ENCODE measurements at regions not wholly inside any gene's neighbourhood (a gene's known extent, or its start where the extent isn't known, plus 50 kb on each side); places are given as distances from the start of the nearest gene placed in this dataset.
"Not testable (repeated sequence)": the region's sequence is repeated elsewhere in the genome, so short reads cannot be mapped to it uniquely, and the experiment has no call there.

- peaks cover 10% of the 10 kb centered on the region for H3K27me3 Mint-ChIP-seq (ENCODE audit: low read depth)
- TF ChIP-seq, protein P1, sequence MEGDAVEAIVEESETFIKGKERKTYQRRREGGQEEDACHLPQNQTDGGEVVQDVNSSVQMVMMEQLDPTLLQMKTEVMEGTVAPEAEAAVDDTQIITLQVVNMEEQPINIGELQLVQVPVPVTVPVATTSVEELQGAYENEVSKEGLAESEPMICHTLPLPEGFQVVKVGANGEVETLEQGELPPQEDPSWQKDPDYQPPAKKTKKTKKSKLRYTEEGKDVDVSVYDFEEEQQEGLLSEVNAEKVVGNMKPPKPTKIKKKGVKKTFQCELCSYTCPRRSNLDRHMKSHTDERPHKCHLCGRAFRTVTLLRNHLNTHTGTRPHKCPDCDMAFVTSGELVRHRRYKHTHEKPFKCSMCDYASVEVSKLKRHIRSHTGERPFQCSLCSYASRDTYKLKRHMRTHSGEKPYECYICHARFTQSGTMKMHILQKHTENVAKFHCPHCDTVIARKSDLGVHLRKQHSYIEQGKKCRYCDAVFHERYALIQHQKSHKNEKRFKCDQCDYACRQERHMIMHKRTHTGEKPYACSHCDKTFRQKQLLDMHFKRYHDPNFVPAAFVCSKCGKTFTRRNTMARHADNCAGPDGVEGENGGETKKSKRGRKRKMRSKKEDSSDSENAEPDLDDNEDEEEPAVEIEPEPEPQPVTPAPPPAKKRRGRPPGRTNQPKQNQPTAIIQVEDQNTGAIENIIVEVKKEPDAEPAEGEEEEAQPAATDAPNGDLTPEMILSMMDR (IDR thresholded peaks at IDR 0.05): no peak
- H3K9me3 Mint-ChIP-seq (ENCODE audit: low read depth): no peaks in the 10 kb centered on the region
- peaks cover 6% of the 10 kb centered on the region for H3K4me1 Mint-ChIP-seq (ENCODE audit: low read depth)
- H3K36me3 Mint-ChIP-seq (ENCODE audit: low read depth): no peaks in the 10 kb centered on the region
- H3K27ac Mint-ChIP-seq (ENCODE audit: unreplicated experiment): no peak overlapping the region
- H3K4me3 Mint-ChIP-seq (ENCODE audit: unreplicated experiment): no peak overlapping the region
- DNase-seq (ENCODE audit: low spot score): no peak
Observed at GRCh38 chr13:22793598-22794134, 387.1 kb upstream of the SGCG start.

DNA sequence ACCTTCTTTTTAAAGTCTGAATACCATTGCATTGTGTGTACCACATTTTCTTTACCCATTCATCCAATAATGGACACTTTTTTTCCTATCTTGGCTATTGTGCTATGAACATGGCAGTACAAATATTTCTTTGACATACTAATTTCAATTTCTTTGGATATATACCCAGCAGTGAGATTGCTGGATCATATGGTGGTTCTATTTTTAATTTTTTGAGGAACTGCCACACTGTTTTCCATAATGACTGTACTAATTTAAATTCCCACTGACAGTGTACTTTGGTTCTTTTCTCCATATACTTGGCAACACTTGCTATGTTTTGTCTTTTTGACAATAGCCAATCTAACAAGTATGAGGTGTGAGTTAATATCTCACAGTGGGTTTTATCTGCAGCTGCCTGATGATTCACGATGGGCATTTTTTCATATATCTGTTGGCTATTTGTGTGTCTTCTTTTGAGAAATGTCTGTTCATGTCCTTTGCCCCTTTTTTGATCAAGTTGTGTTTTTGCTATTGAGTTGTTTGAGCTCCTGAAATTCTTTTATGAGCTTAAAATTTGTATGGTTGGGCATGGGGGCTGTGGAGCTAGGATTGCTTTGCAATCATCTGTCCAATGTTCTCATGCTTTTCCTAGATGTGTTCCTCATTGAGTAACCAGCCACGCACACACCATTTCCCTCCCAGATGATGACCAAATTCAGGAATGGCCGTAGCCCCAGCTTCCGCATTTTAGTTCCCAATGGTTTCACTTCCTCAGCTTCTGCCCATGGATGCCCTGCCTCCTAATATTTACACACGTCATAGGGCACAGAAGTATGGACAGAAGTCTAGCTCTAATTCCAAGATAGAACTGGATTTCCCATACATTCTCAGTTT lies 380.0 kb upstream of the SGCG start:
- Mint-ChIP-seq H3K4me1 (ENCODE audit: low read depth) (peaks cover 5% of the 10 kb centered on the region), H3K9me3 (ENCODE audit: low read depth) (no peaks in the 10 kb centered on the region), H3K27me3 (ENCODE audit: low read depth) (peaks cover 6% of the 10 kb centered on the region), H3K27ac (ENCODE audit: unreplicated experiment) (no peak overlapping the region), H3K36me3 (ENCODE audit: low read depth) (no peaks in the 10 kb centered on the region), H3K4me3 (ENCODE audit: unreplicated experiment) (no peak overlapping the region)
- DNase-seq (ENCODE audit: low spot score): no peak
- TF ChIP-seq, protein P1 (IDR thresholded peaks at IDR 0.05): no peak

- DNase-seq (ENCODE audit: low spot score): no peak
- H3K4me1 Mint-ChIP-seq (ENCODE audit: low read depth): peaks cover 5% of the 10 kb centered on the region
- H3K27me3 Mint-ChIP-seq (ENCODE audit: low read depth): peaks cover 6% of the 10 kb centered on the region
- no peak overlapping the region for H3K27ac Mint-ChIP-seq (ENCODE audit: unreplicated experiment)
- H3K4me3 Mint-ChIP-seq (ENCODE audit: unreplicated experiment): no peak overlapping the region
- TF ChIP-seq, protein P1 (IDR thresholded peaks at IDR 0.05): peak; percentile 90
- no peaks in the 10 kb centered on the region for H3K36me3 Mint-ChIP-seq (ENCODE audit: low read depth)
- H3K9me3 Mint-ChIP-seq (ENCODE audit: low read depth): no peaks in the 10 kb centered on the region
Observed at GRCh38 chr13:22801402-22802003, 379.3 kb upstream of the SGCG start.

DNA sequence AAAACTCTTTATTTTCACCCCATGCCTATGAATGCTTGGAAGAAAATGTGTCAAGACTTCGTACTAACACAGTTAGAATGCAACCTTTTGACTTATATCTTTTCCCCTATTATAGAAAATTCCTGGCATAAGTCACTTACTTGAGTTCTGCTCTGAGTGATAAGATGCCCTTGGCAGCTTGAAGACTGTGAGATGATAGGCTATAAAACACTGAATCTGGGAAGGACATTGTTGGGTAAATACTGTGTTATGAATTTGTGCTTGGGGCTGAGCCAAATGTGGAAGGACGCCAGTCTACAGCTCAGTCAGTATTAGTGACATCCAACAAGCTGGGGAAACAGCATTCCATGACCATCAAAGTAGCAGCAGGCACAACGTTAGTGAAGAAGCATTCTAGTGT lies 368.0 kb upstream of the SGCG start:
- no peaks in the 10 kb centered on the region for H3K27me3 Mint-ChIP-seq (ENCODE audit: low read depth)
- no peak for DNase-seq (ENCODE audit: low spot score)
- TF ChIP-seq, protein P1 (IDR thresholded peaks at IDR 0.05): no peak
- peaks cover 20% of the 10 kb centered on the region for H3K4me1 Mint-ChIP-seq (ENCODE audit: low read depth)
- no peak overlapping the region for H3K27ac Mint-ChIP-seq (ENCODE audit: unreplicated experiment)
- no peaks in the 10 kb centered on the region for H3K36me3 Mint-ChIP-seq (ENCODE audit: low read depth)
- H3K4me3 Mint-ChIP-seq (ENCODE audit: unreplicated experiment): no peak overlapping the region
- peaks cover 6% of the 10 kb centered on the region for H3K9me3 Mint-ChIP-seq (ENCODE audit: low read depth)

DNA sequence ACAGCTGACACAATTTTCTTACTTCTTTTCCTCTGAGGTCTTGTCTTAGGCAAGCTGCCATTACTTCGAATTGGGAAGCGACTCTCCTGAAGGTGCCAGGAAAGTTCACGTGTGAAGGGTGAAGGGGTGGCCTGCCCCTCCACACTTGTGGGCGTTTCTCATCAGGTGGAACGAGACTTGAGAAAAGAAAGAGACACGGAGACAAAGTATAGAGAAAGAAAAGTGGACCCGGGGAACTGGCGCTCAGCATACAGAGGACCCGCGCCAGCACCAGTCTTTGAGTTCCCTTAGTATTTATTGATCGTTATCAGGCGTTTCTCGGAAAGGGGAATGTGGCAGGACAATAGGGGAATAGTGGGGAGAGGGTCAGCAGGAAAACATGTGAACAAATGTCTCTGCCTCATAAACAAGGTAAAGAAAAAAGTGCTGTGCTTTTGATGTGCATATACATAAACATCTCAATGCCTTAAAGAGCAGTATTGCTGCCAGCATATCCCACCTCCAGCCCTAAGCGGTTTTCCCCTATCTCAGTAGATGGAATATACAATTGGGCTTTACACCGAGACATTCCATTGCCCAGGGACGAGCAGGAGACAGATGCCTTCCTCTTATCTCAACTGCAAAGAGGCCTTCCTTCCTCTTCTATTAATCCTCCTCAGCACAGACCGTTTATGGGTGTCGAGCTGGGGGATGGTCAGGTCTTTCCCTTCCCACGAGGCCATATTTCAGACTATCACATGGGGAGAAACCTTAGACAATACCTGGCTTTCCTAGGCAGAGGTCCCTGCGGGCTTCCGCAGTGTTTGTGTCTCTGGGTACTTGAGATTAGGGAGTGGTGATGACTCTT lies 367.0 kb upstream of the SGCG start:
- not testable (repeated sequence) for H3K27me3 Mint-ChIP-seq (ENCODE audit: low read depth); DNase-seq (ENCODE audit: low spot score); H3K4me3 Mint-ChIP-seq (ENCODE audit: unreplicated experiment); H3K27ac Mint-ChIP-seq (ENCODE audit: unreplicated experiment); H3K9me3 Mint-ChIP-seq (ENCODE audit: low read depth); H3K36me3 Mint-ChIP-seq (ENCODE audit: low read depth)
- peaks cover 20% of the 10 kb centered on the region for H3K4me1 Mint-ChIP-seq (ENCODE audit: low read depth)

DNA sequence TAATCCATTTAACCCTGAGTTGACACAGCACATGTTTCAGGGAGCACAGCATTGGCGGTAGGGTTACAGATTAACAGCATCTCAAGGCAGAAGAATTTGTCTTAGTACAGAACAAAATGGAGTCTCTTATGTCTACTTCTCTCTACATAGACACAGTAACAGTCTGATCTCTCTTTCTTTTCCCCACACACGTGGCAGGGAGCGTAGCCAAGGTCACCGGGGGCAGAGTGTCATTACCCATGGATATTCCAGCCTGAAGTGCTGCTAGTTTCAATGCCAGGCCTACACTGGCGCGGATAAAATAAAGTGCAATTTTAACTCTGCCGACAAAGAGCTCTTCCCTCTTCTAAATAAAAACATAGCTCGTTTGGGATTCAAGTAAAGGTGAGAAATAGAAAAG lies 366.3 kb upstream of the SGCG start:
- not testable (repeated sequence) for H3K36me3 Mint-ChIP-seq (ENCODE audit: low read depth); H3K27me3 Mint-ChIP-seq (ENCODE audit: low read depth); H3K4me3 Mint-ChIP-seq (ENCODE audit: unreplicated experiment); H3K9me3 Mint-ChIP-seq (ENCODE audit: low read depth); DNase-seq (ENCODE audit: low spot score); H3K27ac Mint-ChIP-seq (ENCODE audit: unreplicated experiment)
- H3K4me1 Mint-ChIP-seq (ENCODE audit: low read depth): peaks cover 20% of the 10 kb centered on the region
